IPS-18c (cell line): ENCODE measurements at regions not wholly inside any gene's neighbourhood (a gene's known extent, or its start where the extent isn't known, plus 50 kb on each side); places are given as distances from the start of the nearest gene placed in this dataset.

ENCODE experiments used
- H3K4me3 ChIP-seq: 2 replicates; pipeline ENCODE4 v1.7.0; 2013; ENCODE audit warnings: low read depth, mild to moderate bottlenecking, low read length, moderate library complexity; ENCODE audit not compliant: insufficient read depth
- H3K9me3 ChIP-seq: one replicate; pipeline ENCODE4 v1.6.1; 2013; ENCODE audit warnings: mild to moderate bottlenecking, low read length, moderate library complexity; ENCODE audit not compliant: control insufficient read depth, insufficient read depth

DNA sequence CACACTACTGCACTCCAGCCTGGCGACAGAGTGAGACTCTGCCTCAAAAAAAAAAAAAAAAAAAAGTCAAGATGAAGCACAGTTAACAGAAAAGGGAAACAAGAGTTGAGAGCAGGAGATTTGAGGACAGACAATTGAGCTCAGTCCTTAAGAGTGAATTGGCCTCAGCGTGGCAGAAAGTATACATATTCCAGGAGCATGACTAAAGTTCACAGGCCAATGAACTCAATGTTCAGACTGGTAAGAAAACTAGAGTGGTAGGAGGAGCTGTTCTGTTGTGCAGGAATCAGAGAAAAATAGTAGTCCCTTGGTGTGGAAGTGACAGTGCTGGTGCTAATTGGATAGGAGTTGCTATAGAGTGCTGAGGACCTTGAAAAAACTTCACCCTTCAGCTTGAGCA is 60.0 kb downstream of the NRN1 start:
- H3K9me3 ChIP-seq, result no peaks in the 10 kb centered on the region
- no peak overlapping the region for H3K4me3 ChIP-seq

DNA sequence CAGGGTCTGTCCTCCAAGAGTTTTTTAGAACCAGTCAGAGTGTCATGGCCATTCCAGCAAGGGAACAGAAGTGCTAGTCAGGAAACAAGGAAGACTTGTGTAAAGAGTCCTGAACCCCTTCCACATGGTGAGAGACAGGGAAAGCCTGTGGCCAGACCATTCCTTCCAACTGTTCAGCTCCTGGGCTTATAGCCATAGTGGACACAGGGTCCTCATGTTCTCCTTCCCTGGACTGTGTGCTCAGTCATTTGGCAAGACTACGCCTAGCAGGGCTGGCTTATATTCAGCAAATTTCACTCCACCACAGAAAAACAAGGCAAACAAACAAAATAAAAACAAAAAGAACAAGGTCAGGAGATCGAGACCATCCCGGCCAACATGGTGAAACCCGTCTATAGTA is 60.5 kb downstream of the NRN1 start:
- H3K9me3 ChIP-seq, result no peaks in the 10 kb centered on the region
- H3K4me3 ChIP-seq, result no peak overlapping the region

DNA sequence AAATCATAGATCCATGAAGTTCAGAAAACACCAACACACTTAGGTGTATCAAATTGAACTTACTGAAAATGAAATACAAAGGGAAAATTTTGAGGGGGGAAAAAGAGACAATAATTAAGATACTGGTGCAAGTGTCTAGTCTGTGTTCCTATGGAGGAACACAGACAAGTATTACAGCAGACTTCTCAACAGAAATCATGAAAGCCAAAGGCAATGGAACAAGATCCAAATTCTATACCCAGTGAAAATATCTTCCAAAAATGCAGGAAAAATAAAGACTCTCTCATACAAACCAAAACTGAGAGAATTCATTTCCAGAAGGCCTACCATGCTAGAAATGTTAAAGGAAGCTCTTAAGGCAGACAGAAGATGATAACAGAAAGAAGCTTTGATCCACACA is 63.1 kb downstream of the NRN1 start:
- no peak overlapping the region for H3K4me3 ChIP-seq

DNA sequence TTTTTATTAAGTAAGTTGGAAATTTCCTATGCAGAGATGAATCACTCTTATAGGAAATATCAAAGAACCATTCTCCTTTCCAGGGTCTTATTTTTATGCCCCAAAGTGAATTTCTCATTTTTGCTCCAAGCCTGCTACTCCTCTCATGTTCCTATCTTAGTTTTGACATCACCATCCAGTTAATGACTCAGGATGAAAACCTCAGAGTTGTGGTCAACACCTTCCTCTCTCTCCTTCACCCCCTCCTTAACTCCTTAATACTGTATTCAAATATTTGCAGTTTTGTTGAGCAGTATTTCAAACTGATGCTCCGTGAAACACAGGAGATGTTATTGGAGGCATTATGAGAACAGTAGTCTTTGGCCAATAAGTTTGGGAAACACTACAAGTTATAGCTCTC is 64.1 kb downstream of the NRN1 start:
- no peaks in the 10 kb centered on the region for H3K9me3 ChIP-seq
- H3K4me3 ChIP-seq, result no peak overlapping the region

More for the DNA sequence above, 63.1 kb downstream of the NRN1 start:
- H3K9me3 ChIP-seq, result no peaks in the 10 kb centered on the region

DNA sequence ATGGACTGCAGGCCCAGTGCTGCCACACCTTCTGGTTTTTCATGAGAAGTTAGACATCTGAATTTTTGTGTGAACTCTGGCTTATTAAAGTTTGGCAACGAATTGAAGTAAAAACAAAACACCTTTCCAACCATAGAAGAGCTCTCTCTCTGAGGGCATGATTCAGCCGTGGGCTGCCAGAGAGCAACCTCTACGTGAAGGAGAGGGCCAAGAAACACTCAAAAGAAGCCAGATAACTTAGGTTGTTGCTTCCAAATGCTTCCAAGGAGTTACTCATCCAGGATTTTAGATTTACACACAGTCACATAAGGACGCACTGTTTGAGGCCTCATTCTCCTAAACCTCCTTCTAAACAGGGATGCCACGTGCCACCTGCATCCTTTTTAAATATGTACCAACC is 65.5 kb downstream of the NRN1 start:
- no peak overlapping the region for H3K4me3 ChIP-seq
- H3K9me3 ChIP-seq, result no peaks in the 10 kb centered on the region

DNA sequence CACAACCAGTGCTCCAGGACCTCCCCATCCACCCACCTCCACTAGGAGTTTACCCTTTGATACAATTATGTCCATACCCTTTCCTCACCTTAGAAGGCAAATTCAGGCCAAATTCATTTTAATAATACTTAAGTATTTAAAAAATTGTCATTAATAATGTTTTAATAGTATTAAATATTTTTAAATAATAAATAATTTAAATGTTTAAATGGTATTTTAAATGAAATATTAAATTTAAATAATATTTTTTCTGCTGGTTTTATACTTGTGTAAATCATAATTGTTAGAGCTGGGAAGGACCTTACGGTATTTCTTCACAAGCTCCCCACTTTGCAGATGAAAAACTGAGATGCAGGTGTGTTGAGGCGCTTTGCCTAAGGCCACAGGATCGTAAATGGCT is 67.8 kb downstream of the NRN1 start:
- no peak overlapping the region for H3K4me3 ChIP-seq
- H3K9me3 ChIP-seq, result no peaks in the 10 kb centered on the region

DNA sequence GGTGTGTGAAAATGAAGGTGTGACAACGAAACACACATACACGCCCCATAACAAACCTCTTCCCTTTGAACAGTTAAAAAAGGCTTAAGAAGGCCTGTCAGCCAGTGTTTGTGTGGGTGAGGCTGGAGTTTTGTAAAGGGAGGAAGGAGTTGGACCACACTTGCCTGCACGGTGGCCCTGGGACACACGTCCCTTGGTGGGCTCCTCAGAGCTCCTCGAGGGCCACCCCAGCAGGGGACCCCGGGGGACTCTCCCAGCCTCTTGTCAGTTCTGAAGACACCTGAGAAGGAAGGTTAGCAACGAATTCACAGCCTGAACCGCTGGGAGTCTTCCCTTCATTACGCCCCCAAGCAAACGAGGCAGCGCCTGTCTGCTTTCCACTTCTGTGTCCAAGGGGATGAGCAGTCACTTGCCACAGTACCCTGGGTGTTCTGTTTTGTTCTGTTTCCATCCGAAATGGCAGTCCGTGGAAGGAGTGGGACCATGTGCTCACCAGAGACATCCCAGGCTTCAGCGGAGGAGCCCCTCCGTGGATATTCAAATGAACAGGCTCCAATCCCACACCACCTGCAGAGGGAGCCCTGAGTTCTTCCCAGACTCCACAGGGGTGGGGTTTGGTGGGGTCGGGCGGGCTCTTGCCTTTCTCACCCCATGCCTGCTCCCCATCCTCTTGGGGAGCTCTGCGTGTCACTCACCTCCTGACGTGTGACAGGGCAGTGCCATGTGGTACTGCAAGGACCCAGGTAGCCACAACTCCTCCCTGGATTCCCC is 68.6 kb downstream of the NRN1 start:
- Histone ChIP-seq H3K9me3 (no peaks in the 10 kb centered on the region), H3K4me3 (no peak overlapping the region)

DNA sequence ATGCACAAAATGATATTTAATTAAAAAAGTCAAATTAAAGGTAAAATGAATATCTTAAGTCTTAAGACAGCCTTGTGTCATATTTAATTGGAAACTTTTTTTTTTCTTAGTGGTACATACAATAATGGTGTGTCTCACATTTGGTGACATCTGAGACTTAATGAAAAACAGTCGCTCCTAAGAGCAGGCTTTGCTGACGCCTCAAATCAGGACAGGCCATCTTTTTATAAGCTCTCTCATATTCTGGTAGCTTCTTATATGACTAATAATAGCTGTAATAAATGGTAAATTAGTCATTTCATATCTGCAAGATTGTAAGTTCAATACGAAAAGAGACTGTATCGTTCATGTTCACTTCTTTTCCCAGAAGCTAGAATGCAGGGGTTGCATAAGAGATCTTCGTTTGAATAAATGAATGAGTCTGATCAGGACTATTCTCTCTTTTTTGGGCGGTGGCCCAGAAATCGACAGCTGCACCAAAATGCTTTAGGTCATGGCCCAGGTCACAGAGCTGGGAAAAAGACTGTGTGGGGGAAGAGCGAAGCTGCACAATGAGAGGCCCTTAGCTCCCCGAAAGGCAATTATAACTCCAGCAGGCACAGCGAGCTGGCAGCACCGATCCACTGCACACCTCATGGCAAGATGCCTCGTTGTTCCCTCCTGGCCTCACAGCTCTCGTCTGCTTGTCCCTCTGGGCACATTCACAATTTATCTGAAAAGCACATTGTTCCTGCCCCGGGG is 69.4 kb downstream of the NRN1 start:
- Histone ChIP-seq H3K9me3 (no peaks in the 10 kb centered on the region), H3K4me3 (no peak overlapping the region)

DNA sequence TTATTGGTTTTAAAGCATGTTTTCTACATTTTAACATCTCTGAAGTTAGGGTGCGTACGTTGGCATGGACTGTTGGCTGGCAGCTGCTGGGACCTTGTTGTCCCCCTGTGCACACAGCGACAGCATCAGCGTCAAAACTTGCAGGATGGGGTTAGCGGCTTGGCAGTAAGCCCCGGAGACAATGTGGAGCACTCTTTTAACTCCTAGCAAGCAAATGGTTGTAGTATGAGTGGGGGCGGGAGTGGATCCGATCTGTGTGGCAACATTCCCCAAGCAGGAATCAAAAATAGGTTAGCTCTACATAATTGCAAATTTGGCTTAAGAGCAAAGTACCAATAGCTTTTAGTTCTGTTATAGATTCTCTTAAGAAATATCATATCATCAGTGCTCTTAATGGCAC is 70.1 kb downstream of the NRN1 start:
- no peak overlapping the region for H3K4me3 ChIP-seq
- H3K9me3 ChIP-seq, result no peaks in the 10 kb centered on the region

DNA sequence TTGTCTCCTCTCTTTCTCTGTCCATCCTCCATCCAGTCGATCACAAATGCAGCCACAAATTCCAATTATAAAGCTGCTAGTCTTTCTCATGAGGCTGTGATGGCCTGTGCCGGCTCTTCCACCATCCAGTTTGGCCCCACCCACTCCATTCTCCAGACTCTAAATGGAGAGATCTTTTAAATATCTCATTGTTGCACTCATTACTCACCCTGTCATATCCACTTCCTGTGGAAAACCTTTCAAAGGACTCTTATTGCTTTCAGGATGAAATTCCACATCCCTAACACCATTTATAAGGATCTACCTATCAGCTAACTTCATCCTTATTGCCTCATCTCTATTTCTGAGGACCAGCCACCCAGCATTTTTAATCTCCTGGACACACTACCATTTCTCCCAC is 70.6 kb downstream of the NRN1 start:
- no peak overlapping the region for H3K4me3 ChIP-seq
- H3K9me3 ChIP-seq, result no peaks in the 10 kb centered on the region

DNA sequence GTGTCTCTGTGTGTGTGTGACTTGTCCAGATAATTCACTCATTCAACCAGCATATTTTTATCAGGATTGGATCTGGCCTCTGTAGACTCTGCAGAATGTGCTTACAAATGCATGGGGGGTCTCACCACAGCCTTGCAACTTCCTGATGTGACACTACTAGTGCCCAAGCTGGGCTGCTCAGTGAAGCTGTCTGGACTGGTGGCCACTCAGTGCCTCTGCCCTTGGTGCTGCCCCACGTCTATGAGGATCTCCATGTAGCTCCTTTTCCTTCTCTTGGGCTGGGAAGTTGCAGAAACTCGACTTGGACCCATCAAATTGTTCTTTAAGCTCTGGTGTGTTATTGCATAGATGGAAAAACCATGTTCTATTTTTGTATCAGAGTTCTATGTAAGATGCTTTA is 75.8 kb downstream of the NRN1 start:
- H3K4me3 ChIP-seq, result no peak overlapping the region
- no peaks in the 10 kb centered on the region for H3K9me3 ChIP-seq

DNA sequence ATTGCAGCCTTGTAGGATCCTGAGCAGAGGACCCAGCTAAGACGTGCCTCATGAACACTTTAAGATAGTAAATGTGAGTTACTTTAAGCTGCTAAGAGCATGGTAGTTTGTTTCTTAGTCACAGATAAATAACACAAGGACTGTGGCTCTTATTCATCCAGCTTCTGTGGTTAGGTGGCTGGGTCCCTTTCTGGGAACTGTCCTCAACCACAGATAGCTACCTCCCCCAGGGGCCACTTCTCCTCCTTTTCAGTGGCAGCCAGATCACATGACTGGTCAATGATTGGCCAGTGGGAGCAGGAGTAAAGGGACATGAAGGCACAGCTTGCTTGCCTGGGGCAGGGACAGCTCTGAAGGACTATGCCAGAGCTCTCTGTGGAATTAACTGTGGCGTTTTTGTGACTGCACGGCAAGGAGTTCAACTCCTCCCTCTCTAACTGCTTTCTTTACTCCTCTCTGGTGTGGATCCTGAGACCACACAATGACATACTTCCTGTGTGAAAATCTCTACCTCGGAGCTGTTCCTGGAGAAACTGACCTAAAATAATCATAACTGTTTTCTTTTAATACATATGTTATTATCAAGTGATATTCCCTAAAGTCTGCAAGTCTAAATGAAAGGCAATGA is 76.5 kb downstream of the NRN1 start:
- H3K9me3 ChIP-seq, result no peaks in the 10 kb centered on the region

DNA sequence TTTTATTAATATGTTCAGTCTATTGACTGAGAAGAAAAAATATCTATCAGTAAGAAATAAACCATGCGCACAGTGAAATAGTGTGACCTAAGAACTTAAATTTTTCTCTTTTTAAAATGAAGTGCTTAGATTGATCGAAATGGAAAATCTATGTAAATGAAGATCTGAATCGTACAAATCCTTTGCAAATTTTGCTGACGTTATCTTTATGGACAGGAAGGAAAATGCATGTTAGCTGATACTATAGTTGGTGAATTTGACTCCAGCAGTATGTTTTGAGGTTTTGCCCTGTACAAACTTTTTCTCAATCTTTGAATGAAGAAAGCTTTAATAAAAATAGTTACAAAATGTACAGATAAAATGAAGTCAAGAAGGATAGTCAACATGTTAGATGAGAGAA is 82.9 kb downstream of the NRN1 start:
- Histone ChIP-seq H3K4me3 (no peak overlapping the region), H3K9me3 (no peaks in the 10 kb centered on the region)

More for the DNA sequence above, 76.5 kb downstream of the NRN1 start:
- H3K4me3 ChIP-seq, result no peak overlapping the region

DNA sequence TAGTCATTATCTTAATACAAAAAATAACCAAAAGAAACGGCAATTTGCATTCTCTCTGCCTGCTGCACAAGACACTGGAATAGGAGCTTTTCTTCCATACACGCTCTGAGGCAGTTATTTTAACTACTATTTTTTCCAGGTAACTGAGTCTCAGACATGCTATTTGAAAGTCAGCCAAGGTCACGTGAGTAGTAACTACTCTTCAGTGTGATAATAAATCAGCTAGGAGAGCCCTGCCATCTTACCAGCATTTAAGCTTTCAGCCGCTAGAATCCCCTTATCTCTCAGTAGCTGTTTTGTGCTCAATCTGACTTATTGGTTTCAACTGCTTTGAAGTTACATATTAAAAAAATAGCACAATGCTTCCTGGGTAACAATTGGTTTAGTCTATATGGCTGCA is 84.5 kb downstream of the NRN1 start:
- Histone ChIP-seq H3K4me3 (no peak overlapping the region), H3K9me3 (no peaks in the 10 kb centered on the region)

DNA sequence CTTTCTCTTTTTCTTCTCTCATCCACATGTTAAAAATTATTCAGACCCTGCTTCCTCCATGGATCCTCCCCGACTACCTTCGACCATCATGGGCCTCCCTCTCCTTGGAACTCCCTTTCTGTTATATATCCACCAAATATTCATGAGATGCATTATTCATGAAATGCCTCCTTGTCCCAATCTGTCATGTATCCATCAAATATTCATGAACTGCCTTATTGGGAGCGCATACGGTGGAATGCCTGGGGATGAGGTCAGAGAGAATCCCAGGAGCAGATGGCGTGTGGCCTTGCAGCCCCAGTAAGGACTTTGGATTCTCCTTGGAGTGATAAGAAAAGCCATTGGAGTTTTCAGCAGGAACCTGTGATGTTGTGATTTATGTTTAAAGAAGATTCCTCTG is 97.0 kb downstream of the NRN1 start:
- no peaks in the 10 kb centered on the region for H3K9me3 ChIP-seq
- no peak overlapping the region for H3K4me3 ChIP-seq

DNA sequence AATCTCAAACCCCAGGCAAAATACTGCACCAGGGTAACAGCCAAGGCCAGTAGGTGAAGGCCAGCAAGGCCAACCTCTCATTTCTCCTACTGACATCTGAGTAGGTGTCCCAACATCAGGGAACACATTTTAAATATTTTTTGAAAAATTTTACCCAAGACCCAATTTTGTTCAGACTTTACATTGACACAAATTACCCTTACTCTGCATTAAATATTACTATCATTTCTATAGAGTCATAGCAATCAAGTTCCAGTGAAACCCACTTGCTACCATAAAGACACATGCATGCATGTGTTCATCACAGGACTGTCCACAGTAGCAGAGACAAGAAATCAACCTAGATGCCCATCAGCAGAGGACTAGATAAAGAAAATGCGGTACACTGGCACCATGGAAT is 99.9 kb downstream of the NRN1 start:
- no peaks in the 10 kb centered on the region for H3K9me3 ChIP-seq
- H3K4me3 ChIP-seq, result no peak overlapping the region

DNA sequence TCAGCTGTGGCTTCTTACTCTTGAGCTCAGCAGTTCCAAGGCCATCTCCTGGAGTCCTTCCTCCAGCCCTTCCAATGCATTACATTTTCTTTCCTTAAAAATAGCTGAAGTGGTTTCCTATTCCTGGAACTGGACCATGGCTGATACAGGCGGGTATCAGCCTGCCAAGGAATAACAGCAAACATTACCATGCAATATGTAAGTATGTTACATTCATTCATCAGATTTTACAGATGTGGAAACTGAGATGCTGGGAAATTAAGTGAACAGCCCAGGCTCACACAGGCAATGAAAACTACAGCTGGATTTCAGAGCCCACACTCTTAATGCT is 100.4 kb downstream of the NRN1 start:
- Histone ChIP-seq H3K4me3 (no peak overlapping the region), H3K9me3 (no peaks in the 10 kb centered on the region)
